ENCODE measurements at regions not wholly inside any gene's neighbourhood (a gene's known extent, or its start where the extent isn't known, plus 50 kb on each side); places are given as distances from the start of the nearest gene placed in this dataset.

DNA sequence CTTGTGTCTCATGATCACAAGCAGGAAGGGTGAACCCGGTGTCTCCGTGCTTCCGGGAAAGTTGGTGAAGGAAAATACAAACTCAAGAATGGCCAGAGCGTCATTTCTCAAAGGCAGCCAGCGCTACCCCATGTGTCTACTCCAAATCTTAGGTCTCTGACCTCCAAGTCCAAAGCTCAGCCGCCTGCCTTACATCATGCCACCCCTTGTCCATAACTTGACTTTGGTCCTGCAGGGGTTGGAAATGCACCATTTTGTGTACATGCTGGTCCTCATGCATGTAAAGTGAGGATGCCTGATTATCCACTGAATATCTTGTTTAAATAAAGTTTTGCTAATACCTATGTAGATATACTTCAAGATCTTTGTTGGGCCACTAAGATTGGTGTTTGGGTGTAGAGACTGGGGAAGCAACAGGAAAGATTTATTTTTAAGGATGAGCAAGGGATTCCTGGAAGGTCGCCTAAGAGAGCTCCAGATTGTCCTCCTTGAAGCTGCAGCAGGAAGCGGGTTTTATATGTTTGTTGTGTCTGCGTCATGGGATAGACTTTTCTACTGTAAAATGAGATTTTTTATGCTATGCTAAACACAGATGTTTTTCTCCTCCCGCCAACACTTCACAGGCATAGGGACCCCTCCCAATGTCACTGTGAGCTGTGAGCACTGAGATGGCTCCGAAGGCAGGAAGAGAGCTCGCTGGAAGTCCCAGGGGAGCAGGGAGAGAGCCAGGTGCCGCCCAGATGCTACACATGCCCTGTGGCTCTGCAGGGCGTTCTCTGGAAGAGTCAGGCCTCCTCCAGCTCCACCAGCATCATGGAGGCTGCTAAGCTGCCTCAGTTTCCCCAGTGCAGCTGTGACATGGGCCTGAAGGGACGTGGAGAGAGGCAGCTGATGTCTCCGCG lies 176.2 kb upstream of the HDAC4 start:
- H4K20me1 ChIP-seq (ENCODE audit: control insufficient read depth, extremely low read depth, insufficient read depth, low read length): no peaks in the 10 kb centered on the region
- no peak overlapping the region for H3K4me3 ChIP-seq (replicated peaks in 1 of 4; ENCODE audit: control extremely low read depth in 1 of 4, insufficient read depth in 1 of 4, low read depth in 3 of 4, low read length in 4 of 4)
- no peak for TF ChIP-seq EZH2 (IDR thresholded peaks at IDR 0.05; ENCODE audit: low read length, missing control alignments)
- TF ChIP-seq, protein P1, sequence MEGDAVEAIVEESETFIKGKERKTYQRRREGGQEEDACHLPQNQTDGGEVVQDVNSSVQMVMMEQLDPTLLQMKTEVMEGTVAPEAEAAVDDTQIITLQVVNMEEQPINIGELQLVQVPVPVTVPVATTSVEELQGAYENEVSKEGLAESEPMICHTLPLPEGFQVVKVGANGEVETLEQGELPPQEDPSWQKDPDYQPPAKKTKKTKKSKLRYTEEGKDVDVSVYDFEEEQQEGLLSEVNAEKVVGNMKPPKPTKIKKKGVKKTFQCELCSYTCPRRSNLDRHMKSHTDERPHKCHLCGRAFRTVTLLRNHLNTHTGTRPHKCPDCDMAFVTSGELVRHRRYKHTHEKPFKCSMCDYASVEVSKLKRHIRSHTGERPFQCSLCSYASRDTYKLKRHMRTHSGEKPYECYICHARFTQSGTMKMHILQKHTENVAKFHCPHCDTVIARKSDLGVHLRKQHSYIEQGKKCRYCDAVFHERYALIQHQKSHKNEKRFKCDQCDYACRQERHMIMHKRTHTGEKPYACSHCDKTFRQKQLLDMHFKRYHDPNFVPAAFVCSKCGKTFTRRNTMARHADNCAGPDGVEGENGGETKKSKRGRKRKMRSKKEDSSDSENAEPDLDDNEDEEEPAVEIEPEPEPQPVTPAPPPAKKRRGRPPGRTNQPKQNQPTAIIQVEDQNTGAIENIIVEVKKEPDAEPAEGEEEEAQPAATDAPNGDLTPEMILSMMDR (conservative IDR thresholded peaks at IDR 0.05 in 1 of 2, IDR thresholded peaks at IDR 0.05 in 1 of 2; ENCODE audit: low read depth in 1 of 2, low read length in 2 of 2): no peak
- DNase-seq (ENCODE audit: low read depth in 2 of 2): no peak
- H3K9me3 ChIP-seq (ENCODE audit: control insufficient read depth, insufficient read depth, low read depth, low read length): no peaks in the 10 kb centered on the region
- H3K4me2 ChIP-seq (ENCODE audit: extremely low read depth, insufficient read depth, low read length): no peak overlapping the region
- H3K9ac ChIP-seq (ENCODE audit: insufficient read depth, low read length): no peak overlapping the region
- H3K27ac ChIP-seq (ENCODE audit: insufficient read depth, low read length): no peak overlapping the region
- H3K4me1 ChIP-seq (ENCODE audit: control insufficient read depth, extremely low read depth, insufficient read depth, low read length): no peaks in the 10 kb centered on the region
- no peak overlapping the region for H2AFZ ChIP-seq (ENCODE audit: low read length)
- H3K27me3 ChIP-seq (ENCODE audit: control insufficient read depth, insufficient read depth, low read length): no peaks in the 10 kb centered on the region
- no peaks in the 10 kb centered on the region for H3K36me3 ChIP-seq (ENCODE audit: control insufficient read depth, insufficient read depth, low read length)
- H3K79me2 ChIP-seq (ENCODE audit: control insufficient read depth, insufficient read depth, low read length): no peaks in the 10 kb centered on the region

DNA sequence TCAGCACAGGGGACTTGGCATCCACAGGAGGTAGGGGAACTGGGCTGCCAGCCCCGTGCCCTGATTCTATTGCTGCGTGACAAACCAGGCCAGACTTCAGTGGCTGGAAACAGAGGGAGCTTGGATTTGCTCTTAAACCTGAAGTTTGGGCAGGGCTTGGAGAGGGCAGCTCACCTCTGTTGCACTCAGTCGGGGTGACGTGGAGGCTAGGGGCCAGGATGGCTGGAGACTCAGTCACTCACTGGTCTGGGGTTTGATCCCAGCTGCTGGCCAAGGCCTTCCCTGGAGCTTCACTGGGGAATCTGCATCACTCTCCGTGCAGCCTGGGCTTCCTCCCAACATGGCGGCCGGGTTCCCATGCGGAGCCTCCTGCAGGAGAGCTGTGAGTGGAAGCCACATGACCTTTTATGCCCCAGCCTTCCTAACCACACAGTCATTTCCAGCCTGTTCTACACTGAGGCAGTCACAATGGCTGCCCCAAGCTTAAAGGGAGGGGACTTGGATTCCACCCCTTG lies 175.2 kb upstream of the HDAC4 start:
- H3K9ac ChIP-seq (ENCODE audit: insufficient read depth, low read length): no peak overlapping the region
- H4K20me1 ChIP-seq (ENCODE audit: control insufficient read depth, extremely low read depth, insufficient read depth, low read length): no peaks in the 10 kb centered on the region
- no peak overlapping the region for H3K4me3 ChIP-seq (replicated peaks in 1 of 4; ENCODE audit: control extremely low read depth in 1 of 4, insufficient read depth in 1 of 4, low read depth in 3 of 4, low read length in 4 of 4)
- no peaks in the 10 kb centered on the region for H3K4me1 ChIP-seq (ENCODE audit: control insufficient read depth, extremely low read depth, insufficient read depth, low read length)
- no peak overlapping the region for H3K27ac ChIP-seq (ENCODE audit: insufficient read depth, low read length)
- H3K79me2 ChIP-seq (ENCODE audit: control insufficient read depth, insufficient read depth, low read length): no peaks in the 10 kb centered on the region
- no peaks in the 10 kb centered on the region for H3K27me3 ChIP-seq (ENCODE audit: control insufficient read depth, insufficient read depth, low read length)
- no peaks in the 10 kb centered on the region for H3K36me3 ChIP-seq (ENCODE audit: control insufficient read depth, insufficient read depth, low read length)
- no peak for TF ChIP-seq EZH2 (IDR thresholded peaks at IDR 0.05; ENCODE audit: low read length, missing control alignments)
- TF ChIP-seq, protein P1 (conservative IDR thresholded peaks at IDR 0.05 in 1 of 2, IDR thresholded peaks at IDR 0.05 in 1 of 2; ENCODE audit: low read depth in 1 of 2, low read length in 2 of 2): no peak
- DNase-seq (ENCODE audit: low read depth in 2 of 2): no peak
- H3K4me2 ChIP-seq (ENCODE audit: extremely low read depth, insufficient read depth, low read length): no peak overlapping the region
- H2AFZ ChIP-seq (ENCODE audit: low read length): no peak overlapping the region
- no peaks in the 10 kb centered on the region for H3K9me3 ChIP-seq (ENCODE audit: control insufficient read depth, insufficient read depth, low read depth, low read length)

DNA sequence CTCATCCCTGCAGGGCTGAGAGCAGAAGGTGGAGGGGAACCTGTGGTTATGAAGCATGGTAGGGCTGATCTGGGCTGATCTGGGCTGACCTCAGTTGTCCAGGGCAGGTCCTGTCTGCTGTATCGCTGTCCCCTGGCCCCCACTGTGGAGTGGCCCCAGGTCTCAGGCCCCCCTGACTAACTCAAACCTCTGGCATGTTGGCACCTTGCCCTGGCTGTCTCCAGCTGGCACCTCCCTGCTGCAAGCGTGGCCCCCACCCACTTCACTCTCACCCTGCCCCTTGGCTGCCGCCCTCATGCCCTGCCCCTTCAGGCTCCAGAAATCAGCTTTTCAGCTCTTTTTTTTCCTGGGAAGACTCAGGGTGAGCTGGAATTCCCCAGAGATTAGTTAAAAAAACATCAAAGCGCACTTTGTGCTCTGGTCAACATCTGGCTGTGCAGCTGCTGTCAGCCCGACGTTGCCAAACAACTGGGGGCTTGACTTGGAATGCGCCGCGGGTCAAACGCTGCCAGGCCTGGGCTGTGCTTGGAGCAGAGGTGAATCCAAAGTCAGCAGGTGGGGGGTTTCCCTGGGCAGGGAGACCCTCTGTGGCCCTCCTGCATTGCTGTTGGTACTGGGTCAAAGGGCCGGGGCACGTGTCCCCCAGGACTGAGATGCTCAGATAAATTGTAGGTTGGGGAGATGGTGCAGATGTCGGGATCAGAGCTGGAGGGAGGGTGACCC lies 173.8 kb upstream of the HDAC4 start:
- no peak overlapping the region for H3K9ac ChIP-seq (ENCODE audit: insufficient read depth, low read length)
- no peaks in the 10 kb centered on the region for H3K4me1 ChIP-seq (ENCODE audit: control insufficient read depth, extremely low read depth, insufficient read depth, low read length)
- peak in 1 of 2 donors; percentile 2 for DNase-seq (ENCODE audit: low read depth in 2 of 2)
- H3K9me3 ChIP-seq (ENCODE audit: control insufficient read depth, insufficient read depth, low read depth, low read length): no peaks in the 10 kb centered on the region
- H3K4me2 ChIP-seq (ENCODE audit: extremely low read depth, insufficient read depth, low read length): no peak overlapping the region
- H3K36me3 ChIP-seq (ENCODE audit: control insufficient read depth, insufficient read depth, low read length): no peaks in the 10 kb centered on the region
- H2AFZ ChIP-seq (ENCODE audit: low read length): no peak overlapping the region
- no peaks in the 10 kb centered on the region for H4K20me1 ChIP-seq (ENCODE audit: control insufficient read depth, extremely low read depth, insufficient read depth, low read length)
- TF ChIP-seq, protein P1 (conservative IDR thresholded peaks at IDR 0.05 in 1 of 2, IDR thresholded peaks at IDR 0.05 in 1 of 2; ENCODE audit: low read depth in 1 of 2, low read length in 2 of 2): no peak
- no peak for TF ChIP-seq EZH2 (IDR thresholded peaks at IDR 0.05; ENCODE audit: low read length, missing control alignments)
- H3K27ac ChIP-seq (ENCODE audit: insufficient read depth, low read length): no peak overlapping the region
- H3K79me2 ChIP-seq (ENCODE audit: control insufficient read depth, insufficient read depth, low read length): no peaks in the 10 kb centered on the region
- no peak overlapping the region for H3K4me3 ChIP-seq (replicated peaks in 1 of 4; ENCODE audit: control extremely low read depth in 1 of 4, insufficient read depth in 1 of 4, low read depth in 3 of 4, low read length in 4 of 4)
- no peaks in the 10 kb centered on the region for H3K27me3 ChIP-seq (ENCODE audit: control insufficient read depth, insufficient read depth, low read length)
